ENCODE measurements at regions not wholly inside any gene's neighbourhood (a gene's known extent, or its start where the extent isn't known, plus 50 kb on each side); places are given as distances from the start of the nearest gene placed in this dataset.

DNA sequence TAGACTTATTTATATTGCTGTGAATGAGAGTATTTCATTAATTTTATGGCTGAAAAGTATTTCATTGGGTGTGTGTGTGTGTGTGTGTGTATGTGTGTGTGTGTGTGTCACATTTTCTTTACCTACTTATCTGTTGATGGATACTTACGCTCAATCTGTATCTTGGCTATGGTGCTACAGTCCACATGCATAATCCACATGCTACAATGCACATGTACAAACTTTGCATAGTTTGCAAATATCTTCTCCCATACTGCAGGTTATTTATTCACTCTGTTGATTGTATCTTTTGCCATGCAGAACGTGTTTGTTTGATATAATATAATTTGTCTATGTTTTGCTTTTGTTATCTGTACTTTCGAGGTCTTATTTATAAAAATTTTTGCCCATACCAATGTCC lies 167.8 kb downstream of the RAB28 start:
- TF ChIP-seq YBX1 (IDR thresholded peaks at IDR 0.05) (no peak), LEF1 (IDR thresholded peaks at IDR 0.05) (no peak), EZH2 (IDR thresholded peaks at IDR 0.05; ENCODE audit: borderline replicate concordance, low read depth, low read length) (no peak), POLR2A (conservative IDR thresholded peaks at IDR 0.05) (no peak), SIX5 (IDR thresholded peaks at IDR 0.05; ENCODE audit: borderline replicate concordance in 1 of 2, insufficient read depth in 1 of 2, low read depth in 1 of 2, low read length in 2 of 2) (no peak), USF2 (CRISPR knock-in tag; IDR thresholded peaks at IDR 0.05) (no peak), PATZ1 (CRISPR knock-in tag; IDR thresholded peaks at IDR 0.05; ENCODE audit: borderline replicate concordance) (no peak), MAZ (CRISPR knock-in tag; conservative IDR thresholded peaks at IDR 0.05 in 1 of 2, IDR thresholded peaks at IDR 0.05 in 1 of 2) (no peak), BRF1 (IDR thresholded peaks at IDR 0.05; ENCODE audit: borderline replicate concordance, extremely low read depth, insufficient read length) (no peak)
- TF ChIP-seq, protein P1, sequence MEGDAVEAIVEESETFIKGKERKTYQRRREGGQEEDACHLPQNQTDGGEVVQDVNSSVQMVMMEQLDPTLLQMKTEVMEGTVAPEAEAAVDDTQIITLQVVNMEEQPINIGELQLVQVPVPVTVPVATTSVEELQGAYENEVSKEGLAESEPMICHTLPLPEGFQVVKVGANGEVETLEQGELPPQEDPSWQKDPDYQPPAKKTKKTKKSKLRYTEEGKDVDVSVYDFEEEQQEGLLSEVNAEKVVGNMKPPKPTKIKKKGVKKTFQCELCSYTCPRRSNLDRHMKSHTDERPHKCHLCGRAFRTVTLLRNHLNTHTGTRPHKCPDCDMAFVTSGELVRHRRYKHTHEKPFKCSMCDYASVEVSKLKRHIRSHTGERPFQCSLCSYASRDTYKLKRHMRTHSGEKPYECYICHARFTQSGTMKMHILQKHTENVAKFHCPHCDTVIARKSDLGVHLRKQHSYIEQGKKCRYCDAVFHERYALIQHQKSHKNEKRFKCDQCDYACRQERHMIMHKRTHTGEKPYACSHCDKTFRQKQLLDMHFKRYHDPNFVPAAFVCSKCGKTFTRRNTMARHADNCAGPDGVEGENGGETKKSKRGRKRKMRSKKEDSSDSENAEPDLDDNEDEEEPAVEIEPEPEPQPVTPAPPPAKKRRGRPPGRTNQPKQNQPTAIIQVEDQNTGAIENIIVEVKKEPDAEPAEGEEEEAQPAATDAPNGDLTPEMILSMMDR (IDR thresholded peaks at IDR 0.05 in 2 of 3, conservative IDR thresholded peaks at IDR 0.05 in 1 of 3; ENCODE audit: insufficient read depth in 2 of 3, low read depth in 1 of 3, low read length in 3 of 3) = no peak
- TF ChIP-seq, protein P2, sequence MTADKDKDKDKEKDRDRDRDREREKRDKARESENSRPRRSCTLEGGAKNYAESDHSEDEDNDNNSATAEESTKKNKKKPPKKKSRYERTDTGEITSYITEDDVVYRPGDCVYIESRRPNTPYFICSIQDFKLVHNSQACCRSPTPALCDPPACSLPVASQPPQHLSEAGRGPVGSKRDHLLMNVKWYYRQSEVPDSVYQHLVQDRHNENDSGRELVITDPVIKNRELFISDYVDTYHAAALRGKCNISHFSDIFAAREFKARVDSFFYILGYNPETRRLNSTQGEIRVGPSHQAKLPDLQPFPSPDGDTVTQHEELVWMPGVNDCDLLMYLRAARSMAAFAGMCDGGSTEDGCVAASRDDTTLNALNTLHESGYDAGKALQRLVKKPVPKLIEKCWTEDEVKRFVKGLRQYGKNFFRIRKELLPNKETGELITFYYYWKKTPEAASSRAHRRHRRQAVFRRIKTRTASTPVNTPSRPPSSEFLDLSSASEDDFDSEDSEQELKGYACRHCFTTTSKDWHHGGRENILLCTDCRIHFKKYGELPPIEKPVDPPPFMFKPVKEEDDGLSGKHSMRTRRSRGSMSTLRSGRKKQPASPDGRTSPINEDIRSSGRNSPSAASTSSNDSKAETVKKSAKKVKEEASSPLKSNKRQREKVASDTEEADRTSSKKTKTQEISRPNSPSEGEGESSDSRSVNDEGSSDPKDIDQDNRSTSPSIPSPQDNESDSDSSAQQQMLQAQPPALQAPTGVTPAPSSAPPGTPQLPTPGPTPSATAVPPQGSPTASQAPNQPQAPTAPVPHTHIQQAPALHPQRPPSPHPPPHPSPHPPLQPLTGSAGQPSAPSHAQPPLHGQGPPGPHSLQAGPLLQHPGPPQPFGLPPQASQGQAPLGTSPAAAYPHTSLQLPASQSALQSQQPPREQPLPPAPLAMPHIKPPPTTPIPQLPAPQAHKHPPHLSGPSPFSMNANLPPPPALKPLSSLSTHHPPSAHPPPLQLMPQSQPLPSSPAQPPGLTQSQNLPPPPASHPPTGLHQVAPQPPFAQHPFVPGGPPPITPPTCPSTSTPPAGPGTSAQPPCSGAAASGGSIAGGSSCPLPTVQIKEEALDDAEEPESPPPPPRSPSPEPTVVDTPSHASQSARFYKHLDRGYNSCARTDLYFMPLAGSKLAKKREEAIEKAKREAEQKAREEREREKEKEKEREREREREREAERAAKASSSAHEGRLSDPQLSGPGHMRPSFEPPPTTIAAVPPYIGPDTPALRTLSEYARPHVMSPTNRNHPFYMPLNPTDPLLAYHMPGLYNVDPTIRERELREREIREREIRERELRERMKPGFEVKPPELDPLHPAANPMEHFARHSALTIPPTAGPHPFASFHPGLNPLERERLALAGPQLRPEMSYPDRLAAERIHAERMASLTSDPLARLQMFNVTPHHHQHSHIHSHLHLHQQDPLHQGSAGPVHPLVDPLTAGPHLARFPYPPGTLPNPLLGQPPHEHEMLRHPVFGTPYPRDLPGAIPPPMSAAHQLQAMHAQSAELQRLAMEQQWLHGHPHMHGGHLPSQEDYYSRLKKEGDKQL (CRISPR knock-in tag; IDR thresholded peaks at IDR 0.05; ENCODE audit: borderline replicate concordance) = no peak

Measured in K562 (cell line).